Hematopoietic multipotent progenitor cell treated with erythropoietin and hydrocortisone succinate and interleukin-3 and kit ligand, for 15 days (in vitro differentiated cells): ENCODE measurements at regions not wholly inside any gene's neighbourhood (a gene's known extent, or its start where the extent isn't known, plus 50 kb on each side); places are given as distances from the start of the nearest gene placed in this dataset.

Source experiments
- DNase-seq: peaks from one replicate; pipeline ENCODE4 v3.0.0-alpha.2; 2015; ENCODE audit warnings: low spot score

DNA sequence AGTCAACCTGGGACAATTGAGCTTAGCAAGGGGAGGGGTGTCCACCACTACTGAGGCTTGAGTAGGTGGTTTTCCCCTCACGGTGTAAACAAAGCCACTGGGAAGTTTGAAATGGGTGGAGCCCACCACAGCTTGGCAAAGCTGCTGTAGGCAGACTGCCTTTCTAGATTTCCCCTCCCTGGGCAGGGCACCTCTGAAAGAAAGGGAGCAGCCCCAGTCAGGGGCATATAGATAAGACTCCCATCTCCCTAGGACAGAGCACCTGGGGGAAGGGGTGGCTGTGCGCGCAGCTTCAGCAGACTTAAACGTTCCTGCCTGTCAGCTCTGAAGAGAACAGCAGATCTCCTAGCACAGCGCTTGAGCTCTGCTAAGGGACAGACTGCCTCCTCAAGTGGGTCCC lies 758.4 kb downstream of the LTN1 start:
- no peak for DNase-seq

DNA sequence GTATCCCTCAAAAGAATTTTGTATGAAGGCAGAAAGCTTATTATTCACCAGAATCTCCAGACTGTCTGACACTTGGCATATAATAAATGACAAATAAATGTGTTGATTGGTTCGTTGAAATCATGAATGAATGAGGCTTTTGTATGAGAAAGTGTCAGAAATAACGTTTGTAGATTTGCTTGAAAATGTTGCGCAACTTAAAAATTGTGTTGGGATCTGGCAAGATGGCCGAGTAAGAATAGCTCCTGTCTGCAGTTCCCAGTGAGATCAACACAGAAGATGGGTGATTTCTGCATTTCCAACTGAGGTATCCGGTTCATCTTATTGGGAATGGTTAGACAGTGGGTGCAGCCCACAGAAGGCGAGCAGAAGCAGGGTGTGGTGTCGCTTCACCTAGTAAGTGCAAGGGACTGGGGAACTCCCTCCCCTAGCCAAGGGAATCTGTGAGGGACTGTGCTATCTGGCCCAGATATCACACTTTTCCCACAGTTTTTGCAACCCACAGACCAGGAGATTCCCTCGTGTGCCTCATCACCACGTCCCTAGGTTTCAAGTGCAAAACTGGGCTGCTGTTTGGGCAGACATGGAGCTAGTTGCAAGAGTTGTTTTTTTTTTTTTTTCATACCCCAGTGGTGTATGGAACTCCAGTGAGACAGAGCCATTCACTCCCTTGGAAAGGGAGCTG lies 759.0 kb downstream of the LTN1 start:
- DNase-seq, result no peak

DNA sequence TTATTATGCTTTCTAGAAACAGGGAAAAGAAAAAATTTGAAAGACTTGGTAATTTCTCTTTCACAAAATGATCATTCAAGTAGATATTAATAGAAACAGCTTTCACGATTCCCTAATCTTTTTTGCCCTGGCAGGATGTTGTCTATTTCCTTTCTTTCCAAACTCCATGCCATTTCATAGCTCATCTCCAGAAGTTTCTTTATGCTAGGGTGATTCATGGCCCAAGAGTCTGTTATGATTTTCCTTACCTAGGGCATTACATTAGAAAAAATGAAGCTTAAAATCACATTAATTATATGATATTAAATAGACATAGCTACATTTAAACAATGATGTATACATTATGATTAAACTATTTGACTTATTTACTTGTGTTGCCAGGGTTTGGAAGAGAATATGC lies 762.1 kb downstream of the LTN1 start:
- DNase-seq, result no peak

DNA sequence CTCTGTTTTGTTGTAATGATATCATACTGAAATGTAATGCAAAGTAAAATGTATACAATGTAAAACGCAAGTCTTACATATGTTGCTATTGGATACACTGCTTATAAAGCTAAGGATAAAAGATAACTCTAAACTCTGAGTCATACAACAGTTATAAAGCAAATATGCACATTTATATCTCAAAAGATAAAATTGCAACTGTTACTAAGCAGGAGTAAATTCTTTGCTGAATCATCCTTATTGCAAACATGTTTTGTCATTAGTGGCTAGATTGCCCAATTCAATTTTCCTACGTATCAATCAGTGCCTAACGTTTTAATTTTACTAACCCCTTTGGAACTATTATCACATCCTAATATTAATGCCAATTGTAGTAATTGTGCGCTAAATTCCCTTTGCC lies 762.9 kb downstream of the LTN1 start:
- DNase-seq, result peak; percentile 4

DNA sequence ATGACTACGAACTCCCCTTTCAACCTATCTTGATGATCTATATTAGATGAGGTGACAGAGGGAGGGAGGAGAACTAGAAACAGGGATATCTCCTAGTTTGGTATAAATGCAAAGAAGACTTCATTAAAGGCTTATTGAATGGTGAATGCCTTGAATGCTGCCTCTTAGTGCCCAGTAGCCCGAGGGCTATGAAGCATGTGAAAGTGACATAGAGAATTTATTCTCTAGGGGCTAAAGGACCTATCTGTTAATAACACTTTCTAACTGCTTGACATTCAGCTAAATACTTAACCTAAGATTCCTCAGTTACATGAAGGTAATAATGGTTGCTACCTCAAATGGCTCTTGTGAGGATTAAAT lies 764.1 kb downstream of the LTN1 start:
- DNase-seq, result no peak

DNA sequence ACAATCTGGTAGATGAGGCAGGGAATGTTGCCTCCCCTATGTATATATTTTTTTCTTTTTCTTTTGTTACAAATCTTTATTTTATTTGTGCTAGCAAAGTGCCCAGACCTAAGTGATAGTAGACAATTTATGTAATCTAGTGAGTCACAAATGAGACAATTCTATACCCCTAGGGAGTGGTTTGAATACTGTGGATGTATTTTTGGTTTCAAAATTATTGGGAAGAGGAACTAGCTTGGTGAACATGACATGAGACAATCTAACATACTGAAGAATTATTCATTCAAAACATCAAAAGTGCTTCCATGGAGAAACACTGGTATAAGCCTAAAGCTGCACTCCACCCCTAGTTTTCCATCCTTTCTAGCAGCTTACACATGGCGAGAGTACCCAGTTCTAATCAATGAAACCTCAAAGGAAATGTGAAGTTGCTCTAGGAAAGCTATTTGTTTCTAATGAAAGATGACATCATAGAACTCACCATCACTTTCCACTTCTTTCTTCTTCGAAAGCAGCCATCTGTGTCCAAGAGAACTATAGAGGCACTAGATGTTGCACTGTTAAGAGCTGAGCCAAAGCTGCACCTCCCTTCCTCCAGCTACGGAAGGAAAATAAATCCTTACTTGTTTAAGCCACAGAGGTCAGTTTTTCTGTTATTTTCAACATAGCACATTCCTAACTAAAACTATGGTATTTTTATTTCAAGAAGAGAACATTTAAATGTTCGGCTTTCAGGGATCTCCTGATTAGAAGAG lies 764.6 kb downstream of the LTN1 start:
- no peak for DNase-seq

DNA sequence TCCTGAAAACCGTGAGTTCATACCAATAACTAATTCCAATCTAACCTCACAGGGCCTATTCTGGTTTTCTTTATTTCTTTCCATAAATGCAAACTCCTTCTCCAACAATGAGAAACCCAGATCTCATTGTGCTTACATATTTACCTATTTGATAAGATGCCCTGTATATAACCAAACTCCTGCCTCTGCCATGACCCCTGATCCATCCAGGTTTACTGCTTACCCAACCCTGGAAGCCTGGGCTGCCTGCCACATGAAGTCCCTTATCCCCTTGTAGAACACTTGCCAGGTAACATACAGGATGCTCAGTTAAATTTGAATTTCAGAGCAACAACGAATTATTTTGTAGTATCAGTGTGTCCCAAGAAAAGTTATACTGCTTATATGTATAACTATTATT lies 766.1 kb downstream of the LTN1 start:
- DNase-seq, result no peak

DNA sequence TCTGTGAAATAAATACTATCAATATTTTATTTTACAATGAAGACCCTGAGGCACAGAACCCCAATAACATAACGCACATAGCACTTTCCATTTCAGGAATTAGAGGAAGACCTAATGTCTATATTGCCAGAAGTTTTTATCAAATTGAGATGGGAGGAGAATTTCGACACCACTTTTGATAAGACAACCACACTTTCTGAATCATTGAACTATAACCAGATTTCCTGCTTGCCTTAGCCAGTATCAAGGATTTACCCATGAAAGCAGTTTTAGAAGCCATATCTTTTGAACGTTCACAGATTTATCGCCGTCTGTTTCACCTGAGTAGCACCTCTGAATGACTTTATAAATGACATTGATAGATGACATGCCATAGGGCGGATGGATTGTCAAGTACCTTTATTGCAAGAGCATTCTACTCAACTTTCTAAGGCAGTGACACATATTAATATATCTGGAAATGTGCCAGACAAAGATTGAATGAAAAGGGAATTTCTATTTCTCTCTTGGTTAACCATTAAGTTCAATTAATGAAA lies 768.4 kb downstream of the LTN1 start:
- no peak for DNase-seq

DNA sequence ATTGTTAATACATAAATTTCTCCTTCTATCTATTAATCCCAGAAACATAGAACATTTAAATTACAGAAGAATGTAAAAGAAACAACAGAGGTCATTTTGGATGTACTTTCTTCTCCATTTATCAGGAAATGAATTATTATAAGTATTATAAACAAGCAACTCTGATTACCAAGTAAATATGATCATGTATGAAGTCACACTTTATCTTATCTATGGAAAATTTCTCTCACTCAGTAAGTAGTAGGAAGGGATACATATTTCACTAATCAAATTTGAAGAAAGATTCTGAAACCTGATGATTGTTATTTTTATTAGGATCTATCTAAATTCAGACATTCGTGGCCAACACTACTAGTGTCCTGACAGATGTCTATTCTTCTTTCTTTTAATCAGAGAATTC lies 770.7 kb downstream of the LTN1 start:
- DNase-seq, result no peak

DNA sequence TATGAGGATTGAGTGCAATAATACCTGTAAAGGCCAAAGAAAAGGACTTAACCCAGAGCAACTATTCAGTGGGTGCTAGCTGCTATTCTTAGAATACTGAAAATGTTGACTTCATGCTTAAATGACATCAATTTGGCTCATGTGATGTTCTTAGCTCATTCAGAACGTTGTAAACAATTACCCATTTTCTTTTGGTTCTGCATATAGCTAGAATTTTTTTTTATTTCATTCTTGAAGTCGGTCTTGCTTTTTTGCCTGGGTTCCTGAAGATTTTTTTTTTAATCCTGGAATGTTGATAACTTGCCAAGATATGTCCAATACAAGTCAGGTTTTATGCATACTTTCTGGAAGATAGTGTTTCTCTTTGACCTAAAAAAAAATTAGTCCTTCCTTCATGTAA lies 772.0 kb downstream of the LTN1 start:
- no peak for DNase-seq

DNA sequence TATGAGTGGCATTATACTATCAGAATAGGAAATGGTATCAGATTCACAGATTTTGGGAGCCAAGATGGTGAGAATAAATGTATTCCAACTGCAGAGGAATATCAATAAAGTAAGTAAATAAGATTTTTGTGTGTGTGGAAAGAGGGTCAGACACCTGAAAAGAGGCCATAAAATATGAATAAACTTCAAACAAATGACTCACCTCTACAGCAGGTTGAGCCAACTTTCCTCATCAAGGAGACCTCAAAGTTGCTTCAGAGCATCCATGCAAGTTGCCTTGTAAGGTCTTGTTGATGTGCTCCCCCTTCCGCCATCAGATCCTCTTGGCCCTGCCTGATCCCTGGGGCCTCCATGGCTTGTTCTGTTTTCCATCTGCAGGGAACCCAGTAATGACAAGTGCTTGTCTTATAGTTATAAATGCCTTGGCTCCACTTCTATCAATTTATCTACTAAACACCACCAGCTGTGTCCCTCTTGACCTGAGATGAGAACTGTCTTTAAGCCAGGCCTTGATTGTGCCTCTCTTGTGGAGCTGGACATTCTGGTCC lies 775.6 kb downstream of the LTN1 start:
- no peak for DNase-seq

DNA sequence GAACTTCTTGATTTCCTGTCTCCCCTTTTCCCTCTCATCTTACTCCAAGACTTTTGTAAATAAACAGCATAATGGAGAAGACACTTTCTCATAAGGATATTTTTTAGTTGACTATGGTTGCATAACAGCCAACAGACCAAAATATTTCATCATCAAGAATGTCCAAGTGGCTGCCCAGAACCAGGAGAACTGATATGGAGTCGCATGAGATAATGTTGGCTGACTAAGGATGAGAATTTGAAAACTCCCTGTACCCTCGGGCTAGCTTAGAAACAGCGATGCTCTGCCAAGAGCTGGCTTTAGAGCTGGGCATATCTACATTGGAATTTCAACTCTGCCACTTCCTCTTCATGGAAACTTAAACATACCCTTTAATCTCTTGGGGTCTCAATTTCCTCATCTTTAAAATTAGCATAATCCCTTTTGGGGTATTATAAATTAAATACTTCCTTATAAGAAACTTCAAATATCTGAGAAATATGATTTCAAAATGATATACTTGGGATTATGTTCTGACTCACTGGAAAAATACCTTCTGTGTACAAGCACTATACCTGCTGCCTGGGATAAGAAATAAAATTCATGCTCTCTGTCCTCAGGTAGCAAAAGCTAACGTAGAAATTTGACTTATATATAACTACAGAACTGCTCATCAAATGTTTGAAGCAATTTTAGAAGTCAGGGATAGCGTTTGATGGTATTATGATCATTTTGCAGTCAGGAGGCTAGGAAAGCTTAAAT lies 777.3 kb downstream of the LTN1 start:
- no peak for DNase-seq

DNA sequence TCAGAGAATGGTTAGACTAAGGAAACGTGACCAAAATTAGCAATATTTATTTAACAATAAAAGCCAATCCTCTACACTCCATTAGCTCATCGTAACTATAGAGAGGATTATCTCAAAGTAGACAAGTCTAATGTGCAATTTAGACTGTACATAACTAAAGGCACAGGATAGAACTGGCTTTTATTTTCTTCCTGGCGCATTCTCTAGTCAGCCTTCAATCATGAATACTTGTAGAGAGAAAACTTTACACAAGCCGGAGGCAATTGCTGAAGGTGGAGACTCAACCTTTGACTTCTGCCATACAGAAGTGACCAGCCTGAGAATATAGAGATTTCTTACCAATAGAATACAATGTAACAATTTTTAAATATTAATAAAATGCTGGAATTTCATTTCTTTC lies 777.9 kb downstream of the LTN1 start:
- DNase-seq, result no peak

DNA sequence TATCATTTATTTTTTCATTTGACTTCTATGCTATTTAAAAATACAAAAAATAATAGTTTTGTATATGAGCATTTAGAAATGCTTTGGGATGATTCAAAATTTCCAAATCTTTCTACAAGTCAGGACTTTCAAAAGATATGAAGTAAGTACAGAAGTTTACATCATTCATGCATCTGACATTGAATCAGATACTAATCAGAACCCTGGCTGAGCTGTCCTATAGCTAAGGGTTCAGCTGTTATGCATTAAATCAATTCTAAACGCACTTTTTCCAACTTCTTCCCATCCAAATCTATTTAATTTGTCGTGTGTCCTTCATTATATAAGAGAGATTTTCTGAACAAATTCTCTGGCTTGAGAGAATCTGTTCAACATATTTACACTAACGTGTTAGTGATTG lies 779.4 kb downstream of the LTN1 start:
- no peak for DNase-seq

DNA sequence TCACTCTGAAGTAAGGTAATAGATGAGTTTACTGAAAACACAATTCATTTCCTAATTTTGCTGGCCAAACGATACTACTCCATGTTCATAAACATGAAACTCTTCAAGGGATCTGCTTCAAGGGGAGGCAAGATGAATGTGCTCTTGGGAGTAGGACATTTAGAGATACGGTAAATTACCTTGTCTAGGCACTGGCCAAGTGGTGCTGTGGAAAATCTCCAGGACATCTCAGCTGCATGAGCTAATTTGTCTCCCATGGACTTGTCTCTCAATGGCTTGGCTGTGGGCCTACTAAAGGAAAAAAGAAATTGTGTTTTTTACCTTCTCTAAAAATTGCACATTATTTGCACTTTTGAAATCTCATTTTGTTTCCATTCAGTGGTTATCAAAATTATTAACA lies 780.6 kb downstream of the LTN1 start:
- no peak for DNase-seq

DNA sequence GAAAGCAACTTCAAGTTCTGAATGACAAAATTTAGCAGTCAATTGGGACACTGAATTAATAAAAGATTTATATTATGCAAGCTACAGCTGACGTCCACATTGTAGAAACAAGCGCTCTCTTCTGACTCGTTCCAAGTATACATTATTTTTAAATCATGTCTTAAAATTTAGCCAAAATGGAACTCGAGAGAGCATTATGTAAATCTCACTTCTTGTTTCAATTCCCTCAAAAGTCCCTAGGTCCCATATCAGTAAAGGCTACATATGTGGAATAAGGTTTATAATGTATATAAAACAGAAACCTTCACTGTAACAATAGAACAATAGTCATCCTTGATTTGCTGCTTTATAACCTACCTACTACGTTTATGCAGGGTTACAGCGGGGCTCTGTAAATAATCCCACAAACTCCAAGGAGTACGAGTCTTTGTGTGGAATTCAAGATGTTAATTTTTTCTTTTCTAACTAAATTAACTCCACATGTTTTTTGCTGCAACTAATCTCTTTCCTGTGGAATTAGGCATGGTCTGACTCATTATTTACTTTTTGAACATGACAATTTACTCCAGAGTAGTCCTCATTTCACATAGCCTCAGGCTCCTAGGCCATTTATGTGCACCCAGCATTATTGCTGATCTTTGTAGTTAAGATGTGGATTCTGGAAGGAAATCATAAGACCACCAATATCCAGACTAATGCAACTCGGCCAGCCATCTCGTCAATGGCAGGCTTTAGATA lies 785.1 kb downstream of the LTN1 start:
- no peak for DNase-seq

DNA sequence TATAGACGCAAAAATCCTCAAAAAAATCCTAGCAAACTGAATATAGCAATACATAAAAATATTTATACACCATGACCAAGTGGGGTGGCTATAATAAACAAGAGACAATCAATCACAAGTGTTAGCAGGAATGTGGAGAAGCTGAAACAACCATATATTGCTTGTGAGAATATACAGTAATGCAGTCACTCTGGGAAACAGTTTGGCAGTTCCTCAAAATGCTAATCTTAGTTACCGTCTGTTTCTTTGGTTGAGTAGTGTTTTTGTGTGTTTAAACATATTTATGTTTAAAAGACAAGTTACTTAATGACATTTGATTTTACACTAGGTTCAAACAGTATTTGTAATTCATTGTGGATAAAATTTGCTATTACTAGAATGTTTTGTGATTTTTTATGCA lies 792.0 kb downstream of the LTN1 start:
- DNase-seq, result no peak

DNA sequence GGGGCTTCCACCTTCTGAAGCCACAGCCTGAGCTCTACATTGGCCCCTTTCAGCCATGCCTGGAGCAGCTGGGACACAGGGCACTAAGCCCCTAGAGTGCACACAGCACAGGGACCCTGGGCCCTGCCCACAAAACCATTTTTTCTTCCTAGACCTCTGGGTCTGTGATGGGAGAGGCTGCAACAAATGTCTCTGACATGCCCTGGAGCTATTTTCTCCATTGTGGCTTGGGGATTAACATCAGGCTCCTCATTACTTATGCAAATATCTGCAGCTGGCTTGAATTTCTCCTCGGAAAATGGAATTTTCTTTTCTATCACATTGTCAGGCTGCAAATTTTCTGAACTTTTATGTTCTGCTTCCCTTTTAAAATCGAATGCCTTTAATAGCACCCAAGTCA lies 795.7 kb downstream of the LTN1 start:
- no peak for DNase-seq

DNA sequence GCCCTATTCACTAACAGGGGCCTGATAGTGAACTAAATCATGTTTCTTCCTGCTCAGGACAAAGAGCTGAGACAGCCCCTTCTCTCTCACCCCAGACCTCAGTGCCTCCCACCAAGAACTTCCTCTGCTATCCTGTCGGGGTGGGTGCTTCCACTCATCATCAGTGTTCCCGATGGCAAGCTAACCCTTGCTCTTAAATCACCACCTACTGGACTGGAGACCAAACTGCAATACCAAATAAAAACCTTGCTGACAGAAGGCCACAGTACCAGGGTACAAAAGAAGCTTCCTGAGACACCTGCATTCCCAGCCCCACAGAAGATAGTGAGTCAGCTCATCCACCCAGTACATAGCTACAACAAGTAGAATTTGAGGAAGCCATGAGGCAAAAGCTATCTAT lies 799.5 kb downstream of the LTN1 start:
- DNase-seq, result no peak

DNA sequence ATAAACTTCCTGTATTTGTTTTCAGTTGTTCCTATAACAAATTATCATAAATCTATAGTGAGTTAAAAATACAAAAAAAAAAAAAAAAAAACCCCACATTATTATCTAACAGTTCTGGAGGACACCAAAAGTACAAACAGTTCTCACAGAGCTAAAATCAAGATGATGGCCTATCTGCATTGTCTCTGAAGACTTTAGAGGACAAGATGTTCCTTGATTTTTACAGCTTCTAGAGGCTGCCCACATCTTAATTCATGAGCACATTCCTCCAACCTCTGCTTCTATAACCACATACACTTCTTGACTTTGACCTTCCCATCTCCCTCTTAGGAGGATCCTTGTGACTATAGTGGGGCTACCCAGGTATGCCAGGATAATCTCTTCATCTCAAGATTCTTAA lies 806.1 kb downstream of the LTN1 start:
- no peak for DNase-seq

DNA sequence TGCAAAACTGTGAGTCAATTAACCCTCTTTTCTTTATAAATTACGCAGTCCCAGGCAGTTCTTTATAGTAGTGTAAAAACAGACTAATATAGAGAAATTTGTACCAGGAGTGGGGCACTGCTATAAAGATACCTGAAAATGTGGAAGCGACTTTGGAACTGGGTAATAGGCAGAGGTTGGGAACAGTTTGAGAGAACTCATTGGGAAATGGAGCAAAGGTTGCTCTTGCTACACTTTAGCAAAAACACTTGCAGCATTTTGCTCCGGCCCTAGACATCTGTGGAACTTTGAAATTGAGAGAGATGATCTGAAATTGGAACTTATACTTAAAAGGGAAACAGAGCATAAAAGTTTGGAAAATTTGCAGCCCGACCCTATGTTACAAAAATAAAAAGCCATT lies 810.9 kb downstream of the LTN1 start:
- no peak for DNase-seq

DNA sequence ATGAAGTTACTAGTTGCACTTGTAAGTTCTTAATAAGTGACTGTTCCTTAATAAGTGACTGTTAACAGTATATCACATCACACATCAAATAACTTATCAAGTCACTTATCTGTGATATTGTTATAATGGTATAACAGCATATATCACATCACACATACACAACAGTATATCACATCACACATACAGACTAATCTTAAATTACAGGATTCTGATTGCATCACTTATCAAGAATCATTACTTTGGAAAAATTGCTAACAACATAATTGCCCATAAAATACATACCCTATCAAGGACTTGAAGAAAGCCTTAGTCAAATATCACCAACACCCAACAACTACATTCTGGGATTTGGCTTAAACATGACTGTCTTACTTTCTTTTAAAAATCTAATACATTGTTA lies 813.5 kb downstream of the LTN1 start:
- DNase-seq, result no peak
